Lung microvascular endothelial cell (primary cell): ENCODE measurements at regions not wholly inside any gene's neighbourhood (a gene's known extent, or its start where the extent isn't known, plus 50 kb on each side); places are given as distances from the start of the nearest gene placed in this dataset.
"Not testable (repeated sequence)": the region's sequence is repeated elsewhere in the genome, so short reads cannot be mapped to it uniquely, and the experiment has no call there.

Experiments used
- DNase-seq, 2 donors: peaks; one replicate each; pipeline versions ENCODE4 v3.0.0 to v3.0.0-alpha.2; 2010; ENCODE audit warnings: low read depth in 2 of 2

- no peak for DNase-seq
Measured at GRCh38 chr18:10336749-10337350, 117.6 kb upstream of the APCDD1 start.

- no peak for DNase-seq
Measured at GRCh38 chr18:10340821-10341220, 113.6 kb upstream of the APCDD1 start.

- no peak for DNase-seq
Measured at GRCh38 chr18:10343778-10344177, 110.7 kb upstream of the APCDD1 start.

GRCh38 chr18:10346749-10347415, 107.6 kb upstream of the APCDD1 start:
- no peak for DNase-seq

GRCh38 chr18:10349561-10349960, 104.9 kb upstream of the APCDD1 start:
- DNase-seq = no peak

- no peak for DNase-seq
Measured at GRCh38 chr18:10350661-10351060, 103.8 kb upstream of the APCDD1 start.

- no peak for DNase-seq
Measured at GRCh38 chr18:10351219-10351818, 103.1 kb upstream of the APCDD1 start.

GRCh38 chr18:10351858-10352257, 102.6 kb upstream of the APCDD1 start:
- no peak for DNase-seq

GRCh38 chr18:10352671-10353070, 101.8 kb upstream of the APCDD1 start:
- no peak for DNase-seq

- DNase-seq = peak in 1 of 2 donors; percentile 23
Measured at GRCh38 chr18:10353791-10354190, 100.6 kb upstream of the APCDD1 start.

- peak in 1 of 2 donors; percentile 62 for DNase-seq
Measured at GRCh38 chr18:10354241-10354811, 100.1 kb upstream of the APCDD1 start.

- no peak for DNase-seq
Measured at GRCh38 chr18:10354890-10355289, 99.5 kb upstream of the APCDD1 start.

- DNase-seq = not testable (repeated sequence)
Measured at GRCh38 chr18:10356999-10357398, 97.4 kb upstream of the APCDD1 start.

- no peak for DNase-seq
Measured at GRCh38 chr18:10361660-10362059, 92.8 kb upstream of the APCDD1 start.

- no peak for DNase-seq
Measured at GRCh38 chr18:10365021-10365500, 89.4 kb upstream of the APCDD1 start.

- DNase-seq = no peak
Measured at GRCh38 chr18:10365901-10366300, 88.5 kb upstream of the APCDD1 start.

GRCh38 chr18:10367836-10368235, 86.6 kb upstream of the APCDD1 start:
- DNase-seq = no peak

- DNase-seq = no peak
Measured at GRCh38 chr18:10368456-10369453, 85.7 kb upstream of the APCDD1 start.

GRCh38 chr18:10370716-10371115, 83.7 kb upstream of the APCDD1 start:
- DNase-seq = no peak

GRCh38 chr18:10371165-10371564, 83.3 kb upstream of the APCDD1 start:
- DNase-seq = no peak

- no peak for DNase-seq
Measured at GRCh38 chr18:10374195-10374594, 80.2 kb upstream of the APCDD1 start.
